HG02763 (cell line): ENCODE measurements at regions not wholly inside any gene's neighbourhood (a gene's known extent, or its start where the extent isn't known, plus 50 kb on each side); places are given as distances from the start of the nearest gene placed in this dataset.

ENCODE experiments used
- ATAC-seq: cut with Tn5 transposase; IDR thresholded peaks from one replicate; pipeline ENCODE4 v1.9.1; 2021; ENCODE audit warnings: mild to moderate bottlenecking, moderate library complexity; ENCODE audit not compliant: unreplicated experiment

DNA sequence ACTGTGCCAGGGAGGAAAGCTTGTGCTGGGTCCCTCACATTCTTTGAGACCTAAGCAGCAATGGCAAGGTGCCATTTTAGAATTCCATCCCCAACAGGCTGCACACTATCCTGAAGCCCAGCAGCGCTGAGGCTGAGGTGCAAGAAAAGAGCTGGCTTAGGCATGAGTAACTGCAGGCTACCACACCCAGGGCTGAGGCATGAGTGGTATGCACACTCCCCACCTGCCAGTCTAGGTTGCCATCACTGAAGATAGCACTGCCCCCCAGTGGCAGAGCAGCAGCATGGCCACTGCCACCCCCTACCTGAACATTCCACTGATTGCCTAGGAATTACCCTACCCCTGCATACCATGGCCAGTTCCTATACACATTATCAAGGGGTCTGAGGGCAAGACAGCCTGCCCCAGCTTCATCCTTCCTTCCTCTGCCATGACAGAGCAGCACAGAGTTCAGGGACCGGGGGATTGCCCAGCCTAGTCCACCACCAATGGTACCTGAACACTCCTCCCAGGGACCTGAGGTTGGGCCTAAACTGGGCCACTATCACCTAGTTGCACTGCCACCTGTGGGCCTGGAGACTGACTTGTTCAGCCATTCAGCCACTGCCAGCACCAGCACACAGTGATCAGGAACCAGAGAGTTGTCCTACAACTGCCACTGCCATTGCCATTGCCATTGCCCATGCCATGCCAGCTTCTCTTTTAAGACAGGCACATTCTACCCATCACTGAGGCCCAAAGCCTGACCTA, 129.8 kb downstream of the SATB1 start:
- ATAC-seq = peak; percentile 92

DNA sequence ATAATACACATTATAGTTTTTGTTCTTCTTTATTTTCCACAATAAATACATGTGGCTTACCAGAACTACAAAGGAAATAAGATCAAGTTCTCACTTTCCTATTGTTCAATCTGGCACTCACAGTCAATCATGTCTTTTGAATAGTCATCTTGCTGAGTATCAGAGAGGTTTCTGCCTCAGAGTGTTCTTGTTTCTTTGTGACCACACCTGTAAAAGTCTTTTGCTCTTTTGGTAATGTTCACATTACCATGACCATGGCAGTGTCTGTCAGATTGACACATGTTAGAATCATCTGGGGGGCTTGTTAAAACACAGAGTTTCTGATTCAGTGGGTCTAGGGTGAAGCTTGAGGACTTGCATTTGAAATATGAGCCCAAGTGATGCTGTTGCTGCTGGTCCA, 135.0 kb downstream of the SATB1 start:
- ATAC-seq = no peak

DNA sequence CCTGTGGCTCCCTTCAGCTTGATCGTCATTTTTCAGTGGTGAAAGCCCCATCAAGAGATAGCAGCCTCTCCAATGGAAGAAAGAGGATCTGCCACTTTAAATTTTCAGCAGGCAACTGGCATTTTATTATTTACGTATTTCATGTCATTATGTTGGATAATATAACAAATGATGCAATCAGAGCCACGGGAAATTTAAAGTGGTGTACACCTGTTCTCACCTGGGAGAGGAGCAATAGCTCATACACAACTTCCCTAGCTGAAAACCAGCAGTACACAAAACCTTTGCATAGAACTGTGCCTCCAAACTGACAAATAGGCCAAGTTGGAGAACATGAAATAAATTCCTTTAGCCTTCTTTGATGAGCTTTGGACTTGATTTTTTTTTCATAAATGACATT, 136.9 kb downstream of the SATB1 start:
- no peak for ATAC-seq

DNA sequence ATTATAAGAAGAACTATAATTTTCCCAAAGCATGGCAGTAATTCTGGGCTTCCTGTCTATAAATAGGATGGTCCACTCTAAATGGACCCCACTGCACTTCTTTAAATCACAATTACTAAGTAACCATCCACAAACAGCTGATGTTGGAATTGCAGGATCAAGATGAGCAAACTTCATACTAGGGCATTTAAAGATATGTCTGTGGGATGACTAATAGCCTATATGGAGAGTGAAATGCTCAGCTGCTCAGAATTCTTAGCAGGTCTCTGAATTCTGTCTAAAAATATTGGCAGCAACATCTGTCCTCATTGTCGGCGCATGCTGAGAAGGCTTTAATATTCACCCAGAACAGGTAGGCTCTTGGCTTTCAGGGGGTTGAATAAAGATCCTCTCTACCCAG, 140.4 kb downstream of the SATB1 start:
- no peak for ATAC-seq

DNA sequence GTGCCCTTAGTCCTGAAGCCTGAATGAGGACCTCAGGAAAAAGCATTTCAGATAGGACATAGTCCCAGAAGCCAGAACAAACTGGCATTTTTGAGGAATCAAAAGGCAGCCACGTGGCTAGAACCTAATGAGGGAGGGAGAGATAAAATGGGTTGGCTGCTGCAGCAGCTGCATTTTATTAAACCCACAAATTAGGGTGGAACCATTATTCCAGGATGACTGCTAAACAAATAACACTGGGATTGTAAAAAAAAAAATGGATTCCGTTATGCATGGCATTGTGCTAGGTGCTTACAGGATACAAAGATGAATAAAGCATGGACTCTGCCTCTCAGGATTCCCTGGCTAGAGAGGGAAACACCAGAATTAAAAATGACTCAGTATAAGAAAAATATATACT, 141.5 kb downstream of the SATB1 start:
- no peak for ATAC-seq

DNA sequence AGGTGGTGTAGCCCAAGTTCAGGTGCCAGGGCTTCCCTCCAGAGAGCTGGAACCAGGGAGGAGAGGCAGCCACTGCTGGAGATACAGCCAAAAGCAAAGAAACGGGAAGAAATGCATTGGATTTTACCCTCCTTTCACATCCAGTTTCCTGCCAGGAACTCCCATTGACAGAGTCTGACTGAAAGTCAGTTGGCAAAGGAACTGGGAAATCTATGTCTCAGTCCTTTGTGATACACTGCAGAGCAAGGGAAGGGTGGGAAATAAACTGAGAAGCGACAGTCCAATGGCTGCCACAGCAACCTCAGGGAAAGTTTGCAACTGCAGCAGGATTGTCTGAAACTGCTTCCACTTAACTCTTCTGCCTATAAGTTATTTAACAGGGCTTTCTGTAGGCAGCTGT, 142.6 kb downstream of the SATB1 start:
- no peak for ATAC-seq

DNA sequence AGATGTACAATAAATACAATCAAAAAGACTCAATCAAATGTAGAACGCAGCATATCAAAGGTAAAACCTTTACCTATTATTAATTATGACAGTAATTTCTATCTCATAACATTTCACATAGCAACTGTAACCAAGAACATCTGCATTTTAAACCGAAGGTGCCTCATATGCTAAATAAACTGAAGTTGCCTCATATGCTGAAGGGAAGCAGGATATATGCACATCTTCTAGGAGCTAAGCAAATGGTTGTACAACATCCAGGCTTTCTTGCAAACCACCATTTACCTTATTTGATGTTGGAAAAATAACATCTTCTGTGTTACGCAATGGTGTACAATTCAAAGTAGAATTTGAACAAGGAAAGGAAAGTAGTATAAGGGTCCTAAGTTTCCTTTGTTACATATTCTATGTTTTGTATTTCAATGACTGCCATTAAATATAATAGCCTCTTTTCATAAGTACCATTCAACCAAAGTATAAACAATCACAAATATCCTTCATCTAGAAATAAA, 145.9 kb downstream of the SATB1 start:
- ATAC-seq = no peak

DNA sequence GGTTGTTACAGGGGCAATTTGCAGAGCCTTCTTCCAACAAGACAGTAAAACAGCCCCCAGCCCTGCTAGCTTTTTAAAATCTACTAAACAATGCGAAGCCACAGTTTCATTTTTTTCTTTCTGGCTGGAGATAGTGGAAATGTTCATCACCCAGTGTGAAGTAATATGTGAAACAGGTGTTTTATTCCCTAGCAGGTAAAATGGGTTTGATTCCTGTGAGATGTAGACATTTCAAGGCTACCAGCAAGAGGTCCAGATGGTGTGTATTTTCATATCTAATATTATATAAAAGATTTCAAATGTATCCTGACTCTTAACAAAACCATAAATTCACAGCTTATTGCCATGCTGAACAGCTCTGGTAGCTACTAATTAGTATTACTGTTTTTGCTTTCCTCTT, 160.3 kb downstream of the SATB1 start:
- no peak for ATAC-seq

DNA sequence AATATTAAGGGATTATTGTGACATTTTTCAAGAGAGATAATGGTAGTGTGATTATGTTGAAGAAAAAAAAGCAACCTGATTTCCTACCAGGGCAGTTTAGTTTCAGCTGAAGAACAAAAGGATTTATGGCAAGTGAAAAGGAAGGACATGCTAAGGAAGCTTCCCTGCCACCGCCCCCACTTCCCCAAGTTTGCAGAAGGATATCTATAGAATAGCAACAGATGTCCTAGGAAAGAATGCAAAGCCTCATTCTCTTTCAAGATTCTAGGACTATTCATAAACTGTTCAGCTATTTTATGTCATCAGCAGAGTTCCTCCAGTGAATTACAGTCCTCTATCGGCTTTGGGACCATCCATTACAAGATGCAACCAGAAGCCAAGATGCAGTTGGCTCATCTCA, 160.8 kb downstream of the SATB1 start:
- ATAC-seq = no peak

DNA sequence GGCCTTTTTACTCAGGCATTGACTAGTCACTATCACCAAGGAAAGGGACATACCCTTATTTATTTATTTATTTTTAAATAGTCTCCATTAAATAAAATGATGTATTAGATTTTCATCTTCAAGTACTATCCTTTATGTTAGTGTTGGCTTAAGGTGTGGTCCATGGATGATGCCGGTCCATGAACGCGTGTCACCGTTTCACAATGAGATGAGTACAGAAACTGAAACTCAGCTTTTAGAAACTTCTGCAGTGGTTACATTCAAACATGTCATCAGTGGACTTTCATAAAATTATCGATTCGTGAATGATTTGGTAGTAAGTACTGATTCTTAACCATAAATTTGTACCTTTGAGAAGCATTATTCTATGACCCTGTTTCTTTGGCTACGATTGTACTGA, 166.6 kb downstream of the SATB1 start:
- no peak for ATAC-seq

DNA sequence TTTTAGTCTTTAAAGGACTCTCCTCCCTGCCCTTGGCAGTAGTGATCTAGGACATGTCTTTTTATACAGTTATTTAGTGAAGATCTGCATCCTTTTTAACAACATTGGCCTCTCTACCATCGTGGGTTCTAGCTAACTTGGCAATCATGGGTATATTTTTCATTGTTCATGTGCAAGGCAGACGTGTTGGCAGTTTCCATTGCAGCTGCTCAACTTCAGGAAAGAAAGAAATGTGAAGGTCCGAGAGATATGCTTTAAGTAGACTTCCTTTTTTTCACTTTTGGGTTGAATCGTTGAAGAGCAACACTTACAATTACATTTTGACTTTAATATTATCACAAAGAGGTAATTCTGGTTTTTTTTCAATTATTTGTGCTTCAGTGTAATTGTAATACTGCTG, 172.6 kb downstream of the SATB1 start:
- ATAC-seq = no peak

DNA sequence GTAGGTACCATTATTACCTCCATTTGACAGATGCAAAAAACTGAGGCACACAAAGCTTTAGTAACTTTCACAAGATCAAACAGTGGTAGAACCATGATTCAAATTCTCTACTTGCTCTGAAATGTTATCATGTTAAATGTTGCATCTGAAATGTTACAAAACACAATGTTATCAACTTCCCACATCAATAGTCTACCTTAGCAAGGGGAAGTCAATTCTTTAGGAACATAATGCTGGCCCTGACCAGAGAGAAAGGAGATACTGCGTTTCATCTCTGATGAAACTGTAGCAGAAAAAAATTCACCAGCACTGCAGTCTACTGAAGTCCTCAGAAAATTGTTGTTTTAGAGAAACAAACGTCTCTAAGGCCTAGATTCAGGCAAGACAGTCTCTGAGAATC, 174.1 kb downstream of the SATB1 start:
- no peak for ATAC-seq

DNA sequence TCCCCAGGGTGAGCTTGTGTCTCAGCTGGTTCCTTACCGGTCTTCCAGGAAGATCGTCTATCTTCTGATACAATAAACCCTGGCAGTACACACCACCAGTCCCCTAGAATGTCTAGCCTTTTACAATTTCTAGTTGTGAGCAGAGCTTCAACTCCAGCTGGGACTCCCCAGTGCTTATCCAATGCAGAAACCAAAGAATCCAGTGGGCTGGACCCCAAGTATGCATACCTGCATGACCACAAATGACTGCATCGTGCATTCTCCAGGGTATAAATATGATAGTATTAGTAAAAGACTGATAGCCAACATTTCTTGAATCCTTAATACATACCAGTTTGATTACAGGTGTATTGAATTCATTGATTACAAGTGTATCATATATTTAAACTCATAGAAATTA, 176.0 kb downstream of the SATB1 start:
- ATAC-seq = no peak

DNA sequence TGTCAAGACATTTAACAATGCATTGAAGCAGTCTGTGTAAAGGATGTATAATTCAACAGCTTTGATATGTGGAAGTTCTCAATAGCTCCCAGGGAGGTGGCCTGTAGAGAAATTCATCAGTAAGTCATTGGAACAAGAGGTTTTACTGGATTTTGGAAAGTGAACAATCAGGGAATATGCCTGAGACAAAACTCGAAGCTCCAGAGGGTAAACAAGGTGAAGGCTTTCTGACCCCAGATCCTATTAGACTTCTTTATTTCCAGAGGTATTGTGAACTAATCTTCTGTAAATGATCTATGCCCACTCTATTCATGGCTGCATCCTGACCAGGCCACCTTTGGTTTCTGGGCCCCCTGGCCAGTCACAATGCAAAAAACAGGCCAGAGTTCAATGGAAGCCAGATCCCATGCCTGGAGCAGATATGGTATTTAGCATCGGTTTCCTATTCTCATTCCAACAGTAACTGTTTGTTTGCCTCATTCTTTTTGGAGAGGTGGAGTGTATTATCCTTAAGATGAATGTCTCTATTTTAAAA, 177.3 kb downstream of the SATB1 start:
- ATAC-seq = no peak

DNA sequence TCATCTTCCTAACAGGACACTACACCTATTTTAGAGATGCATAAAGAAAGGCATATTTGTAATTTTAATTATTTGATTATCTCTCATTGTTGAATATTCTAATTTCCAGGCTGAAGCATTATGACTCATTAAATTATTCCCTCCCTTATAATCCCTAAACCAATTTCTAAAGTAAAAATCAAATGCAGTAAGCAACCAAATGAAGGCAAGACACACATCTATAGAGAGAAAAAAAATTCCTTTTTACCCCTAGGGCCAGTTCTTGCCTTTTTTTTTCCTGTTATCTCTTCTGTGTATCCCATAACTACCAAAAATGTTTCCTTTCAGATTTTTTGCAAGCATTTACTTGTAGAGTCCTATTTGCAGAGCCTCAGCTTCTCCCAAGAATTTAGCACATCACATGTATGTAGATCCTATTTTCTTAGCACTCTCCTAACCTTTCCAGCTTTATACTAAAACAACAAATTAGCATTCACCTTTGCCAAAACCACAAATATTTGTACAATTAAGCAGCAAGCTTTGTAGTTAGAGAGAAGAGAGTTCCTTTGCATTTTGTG, 177.9 kb downstream of the SATB1 start:
- no peak for ATAC-seq

DNA sequence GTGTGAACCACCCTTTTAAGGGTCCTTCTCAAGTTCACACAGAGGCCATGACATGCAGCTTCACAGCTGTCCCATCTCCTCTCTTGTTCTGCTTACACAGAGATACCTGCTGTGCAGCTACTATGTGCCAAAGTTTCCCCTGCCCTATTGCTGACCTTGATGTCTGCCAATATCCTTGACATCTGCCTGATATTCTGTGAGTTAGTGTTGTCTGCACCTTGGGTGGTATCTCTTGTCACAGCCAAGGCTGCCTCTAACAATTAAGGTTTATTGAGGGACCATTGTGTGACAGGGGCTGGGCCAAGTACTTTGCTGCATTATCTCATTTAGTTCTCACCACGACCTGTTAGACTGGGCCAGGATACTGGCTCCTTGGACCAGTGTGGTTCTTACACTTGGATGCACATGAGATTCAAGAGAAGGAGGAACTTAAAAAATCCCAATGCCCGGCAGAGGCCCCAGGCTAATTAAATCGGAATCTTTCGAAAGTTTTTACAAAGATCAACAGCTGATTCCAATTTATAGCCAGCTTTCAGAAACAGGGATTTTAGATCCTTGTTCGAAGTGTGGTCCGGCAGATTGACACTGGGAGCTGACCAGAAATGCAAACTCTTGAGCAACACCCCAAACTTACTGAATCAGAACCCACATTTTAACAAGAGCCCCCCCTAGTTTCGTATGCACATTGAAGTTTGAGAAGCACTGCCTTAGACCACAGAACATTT, 178.6 kb downstream of the SATB1 start:
- ATAC-seq = no peak

DNA sequence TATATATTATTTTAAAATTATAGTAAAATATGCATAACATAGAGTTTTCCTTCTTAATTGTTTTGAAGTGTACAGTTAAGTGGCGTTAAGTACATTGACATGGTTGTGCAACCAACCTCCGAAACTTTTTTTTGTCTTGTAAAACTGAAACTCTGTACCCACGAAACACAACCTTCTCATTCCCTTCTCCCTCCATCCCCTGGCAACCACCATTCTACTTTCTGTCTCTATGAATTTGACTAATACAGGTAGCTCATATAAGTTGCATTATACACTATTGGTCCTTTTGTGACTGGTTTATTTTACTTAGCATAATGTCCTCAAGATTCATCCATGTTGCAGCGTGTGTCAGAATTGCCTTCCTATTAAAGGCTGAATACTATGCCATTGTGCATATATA, 179.4 kb downstream of the SATB1 start:
- no peak for ATAC-seq

DNA sequence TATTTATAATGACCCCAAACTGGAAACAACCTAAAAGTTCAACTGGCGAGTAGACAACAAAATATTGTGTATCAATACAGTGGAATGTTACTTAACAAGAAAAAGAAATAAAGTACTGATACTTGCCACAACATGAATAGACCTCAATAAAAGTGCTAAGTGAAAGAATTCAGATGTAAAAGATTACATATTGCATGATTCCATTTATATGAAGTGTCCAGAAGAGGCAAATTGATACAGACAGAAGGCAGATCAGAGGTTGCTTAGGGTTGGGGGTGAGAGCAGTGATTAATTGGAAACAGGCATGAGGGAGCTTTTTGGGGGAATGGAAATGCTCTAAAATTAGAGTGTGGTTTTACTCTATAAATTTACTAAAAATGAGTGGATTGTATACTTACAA, 183.3 kb downstream of the SATB1 start:
- ATAC-seq = no peak

DNA sequence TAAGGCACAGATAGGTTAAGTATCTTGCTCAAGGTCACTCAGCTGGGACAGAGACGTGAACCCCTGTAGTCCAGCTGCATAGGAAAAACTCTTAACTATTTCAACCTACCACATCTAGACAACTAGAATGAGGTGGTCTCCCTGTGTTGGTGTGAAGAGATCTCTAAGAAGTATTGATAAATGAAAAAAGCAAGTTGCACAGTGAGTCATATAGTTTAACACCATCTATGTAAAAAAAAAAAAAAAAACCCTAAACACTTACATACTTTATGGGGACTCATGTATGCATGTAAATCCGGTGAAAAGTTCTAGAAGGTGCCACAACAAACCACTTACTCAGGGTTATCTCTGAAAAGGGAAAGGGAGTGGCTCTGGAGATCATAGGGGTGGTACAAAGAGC, 185.5 kb downstream of the SATB1 start:
- no peak for ATAC-seq

DNA sequence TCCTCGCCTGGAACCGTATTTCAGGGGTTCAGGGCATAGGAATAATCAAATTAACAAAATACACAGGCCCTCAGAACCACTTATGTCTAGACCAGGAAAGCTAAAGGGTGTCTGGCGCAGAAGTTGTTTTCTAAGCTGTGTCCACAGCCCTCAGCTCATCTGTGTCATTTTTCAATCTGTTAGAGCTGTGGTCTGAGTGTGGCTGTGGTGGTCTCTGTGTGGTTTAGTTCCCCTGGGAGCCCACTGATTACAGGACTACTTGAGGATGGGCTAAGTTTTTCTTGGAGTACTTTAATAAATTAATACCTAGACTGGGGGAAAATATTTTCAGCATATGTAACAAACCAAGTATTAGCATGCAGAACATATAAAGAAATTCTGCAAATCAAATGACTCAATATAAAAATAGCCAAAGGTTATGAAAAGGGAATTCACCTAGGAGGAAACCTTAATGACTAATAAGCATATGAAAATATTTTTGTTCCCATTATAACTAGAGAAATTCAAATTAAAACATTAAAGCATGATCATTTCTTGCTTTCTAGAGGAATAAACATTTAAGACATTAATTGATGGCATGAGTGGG, 186.3 kb downstream of the SATB1 start:
- ATAC-seq = no peak

DNA sequence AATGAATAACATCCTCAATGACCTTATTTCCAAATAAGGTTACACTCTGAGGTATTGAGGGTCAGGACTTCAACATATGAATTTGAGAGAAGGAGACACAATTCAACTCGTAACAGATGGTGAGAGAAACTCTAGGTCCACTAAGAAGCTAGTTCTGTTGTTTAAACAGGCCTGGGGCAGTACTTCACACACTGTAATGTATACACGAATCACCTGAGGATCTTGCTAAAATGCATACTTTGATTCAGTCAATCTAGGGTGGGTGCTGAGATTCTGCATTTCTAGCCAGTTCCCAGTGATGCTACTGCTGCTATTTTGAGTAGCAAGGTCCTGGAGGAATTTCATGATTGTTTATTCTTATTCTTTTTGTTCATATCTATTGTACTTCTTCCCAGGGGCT, 186.8 kb downstream of the SATB1 start:
- ATAC-seq = no peak
